ENCODE measurements at regions not wholly inside any gene's neighbourhood (a gene's known extent, or its start where the extent isn't known, plus 50 kb on each side); places are given as distances from the start of the nearest gene placed in this dataset.

GRCh38 chr9:90024409-90024808 lies 419.6 kb downstream of the GADD45G start:
- intact Hi-C loops (cut with micrococcal nuclease; ENCODE audit: unreplicated experiment) = no loop called here
- no peak overlapping the region for H3K4me3 ChIP-seq (ENCODE audit: low read depth, low read length, poor library complexity, severe bottlenecking)
- no peak for TF ChIP-seq CTCF (conservative IDR thresholded peaks at IDR 0.05; ENCODE audit: low read depth, low read length)
- DNase-seq (ENCODE audit: low spot score) = no peak
- H3K36me3 ChIP-seq (ENCODE audit: insufficient read depth, low read length, poor library complexity, severe bottlenecking) = no peaks in the 10 kb centered on the region
- CTCF ChIA-PET = no interaction called here
- no TSS peak for BruUV-seq (replicated peaks)
- H3K27ac ChIP-seq (ENCODE audit: low read depth, low read length, poor library complexity, severe bottlenecking) = no peak overlapping the region
- POLR2A ChIA-PET (ENCODE audit: low non-redundant PET) = no interaction called here
- no peaks in the 10 kb centered on the region for H3K4me1 ChIP-seq (ENCODE audit: insufficient read depth, low read length, poor library complexity, severe bottlenecking)
- H3K27me3 ChIP-seq (replicated peaks; ENCODE audit: insufficient read depth, low read depth, low read length, poor library complexity) = peaks cover 4% of the 10 kb centered on the region
- H3K9me3 ChIP-seq (ENCODE audit: low read depth, low read length, poor library complexity, severe bottlenecking) = no peaks in the 10 kb centered on the region

GRCh38 chr9:90024823-90025222 lies 420.0 kb downstream of the GADD45G start:
- TF ChIP-seq EZH2 (IDR thresholded peaks at IDR 0.05; ENCODE audit: borderline replicate concordance, low read depth, low read length, poor library complexity, severe bottlenecking) (no peak), CTCF (conservative IDR thresholded peaks at IDR 0.05; ENCODE audit: low read depth, low read length) (no peak)
- Histone ChIP-seq H3K4me3 (ENCODE audit: low read depth, low read length, poor library complexity, severe bottlenecking) (no peak overlapping the region), H3K27ac (ENCODE audit: low read depth, low read length, poor library complexity, severe bottlenecking) (no peak overlapping the region), H3K4me1 (ENCODE audit: insufficient read depth, low read length, poor library complexity, severe bottlenecking) (no peaks in the 10 kb centered on the region), H3K27me3 (replicated peaks; ENCODE audit: insufficient read depth, low read depth, low read length, poor library complexity) (peaks cover 4% of the 10 kb centered on the region), H3K36me3 (ENCODE audit: insufficient read depth, low read length, poor library complexity, severe bottlenecking) (no peaks in the 10 kb centered on the region), H3K9me3 (ENCODE audit: low read depth, low read length, poor library complexity, severe bottlenecking) (no peaks in the 10 kb centered on the region)
- DNase-seq (ENCODE audit: low spot score) = no peak
- POLR2A ChIA-PET (ENCODE audit: low non-redundant PET) = no interaction called here
- BruUV-seq (replicated peaks) = no TSS peak
- intact Hi-C loops (cut with micrococcal nuclease; ENCODE audit: unreplicated experiment) = no loop called here
- CTCF ChIA-PET = no interaction called here

- H3K36me3 ChIP-seq (ENCODE audit: insufficient read depth, low read length, poor library complexity, severe bottlenecking) = no peaks in the 10 kb centered on the region
- POLR2A ChIA-PET (ENCODE audit: low non-redundant PET) = no interaction called here
- no peak for DNase-seq (ENCODE audit: low spot score)
- no peak overlapping the region for H3K27ac ChIP-seq (ENCODE audit: low read depth, low read length, poor library complexity, severe bottlenecking)
- intact Hi-C loops (cut with micrococcal nuclease; ENCODE audit: unreplicated experiment) = no loop called here
- H3K4me1 ChIP-seq (ENCODE audit: insufficient read depth, low read length, poor library complexity, severe bottlenecking) = no peaks in the 10 kb centered on the region
- CTCF ChIA-PET = no interaction called here
- H3K27me3 ChIP-seq (replicated peaks; ENCODE audit: insufficient read depth, low read depth, low read length, poor library complexity) = no peaks in the 10 kb centered on the region
- no TSS peak for BruUV-seq (replicated peaks)
- H3K9me3 ChIP-seq (ENCODE audit: low read depth, low read length, poor library complexity, severe bottlenecking) = no peaks in the 10 kb centered on the region
- H3K4me3 ChIP-seq (ENCODE audit: low read depth, low read length, poor library complexity, severe bottlenecking) = no peak overlapping the region
- TF ChIP-seq EZH2 (IDR thresholded peaks at IDR 0.05; ENCODE audit: borderline replicate concordance, low read depth, low read length, poor library complexity, severe bottlenecking) (no peak), CTCF (conservative IDR thresholded peaks at IDR 0.05; ENCODE audit: low read depth, low read length) (no peak)
These were observed 421.0 kb downstream of the GADD45G start for GRCh38 chr9:90025816-90026215.
